ENCODE measurements at regions not wholly inside any gene's neighbourhood (a gene's known extent, or its start where the extent isn't known, plus 50 kb on each side); places are given as distances from the start of the nearest gene placed in this dataset.
"Not testable (repeated sequence)": the region's sequence is repeated elsewhere in the genome, so short reads cannot be mapped to it uniquely, and the experiment has no call there.

- not testable (repeated sequence) for DNase-seq (ENCODE audit: low spot score); H3K9me3 ChIP-seq (ENCODE audit: severe bottlenecking); H3K36me3 ChIP-seq (ENCODE audit: low read depth); ATAC-seq (ENCODE audit: low read depth); H3K27me3 ChIP-seq (ENCODE audit: insufficient read depth, poor library complexity, severe bottlenecking); H3K27ac ChIP-seq (ENCODE audit: poor library complexity, severe bottlenecking); H3K4me3 ChIP-seq (ENCODE audit: severe bottlenecking); H3K4me1 ChIP-seq (ENCODE audit: insufficient read depth, poor library complexity, severe bottlenecking)
Measured at GRCh38 chr15:31707944-31708702, 322.2 kb upstream of the CHRNA7 start.

GRCh38 chr15:31708703-31709327 is 321.5 kb upstream of the CHRNA7 start:
- ATAC-seq (ENCODE audit: low read depth) = peak; percentile 15; the same call in 1 of the 3 replicates
- DNase-seq (ENCODE audit: low spot score); H3K9me3 ChIP-seq (ENCODE audit: severe bottlenecking); H3K27me3 ChIP-seq (ENCODE audit: insufficient read depth, poor library complexity, severe bottlenecking); H3K4me1 ChIP-seq (ENCODE audit: insufficient read depth, poor library complexity, severe bottlenecking); H3K4me3 ChIP-seq (ENCODE audit: severe bottlenecking); H3K27ac ChIP-seq (ENCODE audit: poor library complexity, severe bottlenecking); H3K36me3 ChIP-seq (ENCODE audit: low read depth): not testable (repeated sequence)

DNA sequence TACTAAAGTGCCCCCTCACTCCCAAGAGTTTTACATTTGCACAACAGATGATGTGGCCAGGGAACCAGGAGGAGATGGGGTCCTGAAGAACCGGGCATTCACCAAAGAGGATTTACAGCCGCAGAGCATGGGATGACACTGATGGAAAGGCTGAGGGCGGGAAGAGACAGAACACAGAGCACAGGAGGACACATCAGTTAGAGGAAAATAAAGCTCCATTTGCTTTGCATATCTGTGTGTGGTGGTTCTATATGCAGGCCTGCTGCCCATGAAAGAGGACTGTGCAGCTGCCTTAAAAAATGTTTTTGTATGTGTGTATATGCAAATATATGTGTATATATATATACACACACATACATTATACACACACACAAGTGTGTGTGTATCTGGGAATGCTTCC is 320.8 kb upstream of the CHRNA7 start:
- not testable (repeated sequence) for ATAC-seq (ENCODE audit: low read depth)

DNA sequence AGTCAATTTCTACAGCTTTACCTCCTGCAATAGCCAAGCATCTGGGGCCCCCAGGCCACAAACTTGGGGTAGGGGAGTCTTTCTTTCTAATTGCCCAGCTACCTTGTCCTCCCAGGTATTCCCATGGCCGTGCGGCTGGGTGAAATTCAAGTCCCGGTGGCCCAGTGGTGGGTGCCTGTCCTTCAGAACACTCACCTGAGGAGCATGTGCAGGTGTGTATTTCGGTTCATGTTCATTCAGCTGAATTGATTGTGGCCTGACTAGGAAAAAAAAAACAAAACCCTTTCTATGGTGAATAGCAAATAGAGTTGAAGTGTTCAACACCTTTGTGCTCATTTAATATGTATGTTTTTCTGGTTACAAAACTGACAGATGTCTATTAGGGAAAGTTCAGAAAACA is 319.5 kb upstream of the CHRNA7 start:
- not testable (repeated sequence) for H3K4me3 ChIP-seq (ENCODE audit: severe bottlenecking); H3K27me3 ChIP-seq (ENCODE audit: insufficient read depth, poor library complexity, severe bottlenecking); H3K27ac ChIP-seq (ENCODE audit: poor library complexity, severe bottlenecking); ATAC-seq (ENCODE audit: low read depth); DNase-seq (ENCODE audit: low spot score); H3K36me3 ChIP-seq (ENCODE audit: low read depth); H3K9me3 ChIP-seq (ENCODE audit: severe bottlenecking); H3K4me1 ChIP-seq (ENCODE audit: insufficient read depth, poor library complexity, severe bottlenecking)

More for the DNA sequence above, 320.8 kb upstream of the CHRNA7 start:
- not testable (repeated sequence) for H3K36me3 ChIP-seq (ENCODE audit: low read depth); H3K9me3 ChIP-seq (ENCODE audit: severe bottlenecking); DNase-seq (ENCODE audit: low spot score); H3K27ac ChIP-seq (ENCODE audit: poor library complexity, severe bottlenecking); H3K27me3 ChIP-seq (ENCODE audit: insufficient read depth, poor library complexity, severe bottlenecking); H3K4me1 ChIP-seq (ENCODE audit: insufficient read depth, poor library complexity, severe bottlenecking); H3K4me3 ChIP-seq (ENCODE audit: severe bottlenecking)

- not testable (repeated sequence) for H3K4me1 ChIP-seq (ENCODE audit: insufficient read depth, poor library complexity, severe bottlenecking); DNase-seq (ENCODE audit: low spot score); H3K27me3 ChIP-seq (ENCODE audit: insufficient read depth, poor library complexity, severe bottlenecking); H3K36me3 ChIP-seq (ENCODE audit: low read depth); H3K27ac ChIP-seq (ENCODE audit: poor library complexity, severe bottlenecking); H3K9me3 ChIP-seq (ENCODE audit: severe bottlenecking); H3K4me3 ChIP-seq (ENCODE audit: severe bottlenecking)
- ATAC-seq (ENCODE audit: low read depth) = peak; percentile 22; the same call in 1 of the 3 replicates
Measured at GRCh38 chr15:31715208-31715607, 315.1 kb upstream of the CHRNA7 start.

DNA sequence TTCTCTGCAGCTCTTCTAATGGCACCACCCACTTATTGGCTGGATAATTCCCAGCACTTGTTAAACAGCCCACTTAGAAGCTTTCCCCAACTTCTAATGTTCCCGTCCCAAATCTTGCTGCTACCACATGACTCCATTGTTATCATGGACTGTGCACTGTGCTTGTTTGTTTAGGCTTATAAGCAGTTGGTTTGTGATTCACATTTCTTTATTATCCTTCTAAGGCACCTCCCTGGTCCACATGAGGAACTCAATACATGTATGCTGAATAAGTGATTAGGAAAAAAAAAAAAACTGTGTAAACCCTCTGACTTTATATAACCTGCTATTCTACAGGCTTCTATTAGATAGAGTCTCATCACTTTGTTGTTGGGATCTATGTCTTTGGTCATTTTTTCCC is 311.7 kb upstream of the CHRNA7 start:
- not testable (repeated sequence) for H3K4me1 ChIP-seq (ENCODE audit: insufficient read depth, poor library complexity, severe bottlenecking); H3K36me3 ChIP-seq (ENCODE audit: low read depth); ATAC-seq (ENCODE audit: low read depth); H3K27ac ChIP-seq (ENCODE audit: poor library complexity, severe bottlenecking); DNase-seq (ENCODE audit: low spot score); H3K27me3 ChIP-seq (ENCODE audit: insufficient read depth, poor library complexity, severe bottlenecking); H3K9me3 ChIP-seq (ENCODE audit: severe bottlenecking); H3K4me3 ChIP-seq (ENCODE audit: severe bottlenecking)

GRCh38 chr15:31719396-31720022 is 310.8 kb upstream of the CHRNA7 start:
- H3K4me1 ChIP-seq (ENCODE audit: insufficient read depth, poor library complexity, severe bottlenecking); DNase-seq (ENCODE audit: low spot score); H3K36me3 ChIP-seq (ENCODE audit: low read depth); H3K9me3 ChIP-seq (ENCODE audit: severe bottlenecking); H3K4me3 ChIP-seq (ENCODE audit: severe bottlenecking); ATAC-seq (ENCODE audit: low read depth); H3K27me3 ChIP-seq (ENCODE audit: insufficient read depth, poor library complexity, severe bottlenecking); H3K27ac ChIP-seq (ENCODE audit: poor library complexity, severe bottlenecking): not testable (repeated sequence)

GRCh38 chr15:31723019-31723418 is 307.3 kb upstream of the CHRNA7 start:
- not testable (repeated sequence) for H3K27ac ChIP-seq (ENCODE audit: poor library complexity, severe bottlenecking); ATAC-seq (ENCODE audit: low read depth); H3K4me3 ChIP-seq (ENCODE audit: severe bottlenecking); H3K9me3 ChIP-seq (ENCODE audit: severe bottlenecking); H3K27me3 ChIP-seq (ENCODE audit: insufficient read depth, poor library complexity, severe bottlenecking); H3K36me3 ChIP-seq (ENCODE audit: low read depth); DNase-seq (ENCODE audit: low spot score); H3K4me1 ChIP-seq (ENCODE audit: insufficient read depth, poor library complexity, severe bottlenecking)

DNA sequence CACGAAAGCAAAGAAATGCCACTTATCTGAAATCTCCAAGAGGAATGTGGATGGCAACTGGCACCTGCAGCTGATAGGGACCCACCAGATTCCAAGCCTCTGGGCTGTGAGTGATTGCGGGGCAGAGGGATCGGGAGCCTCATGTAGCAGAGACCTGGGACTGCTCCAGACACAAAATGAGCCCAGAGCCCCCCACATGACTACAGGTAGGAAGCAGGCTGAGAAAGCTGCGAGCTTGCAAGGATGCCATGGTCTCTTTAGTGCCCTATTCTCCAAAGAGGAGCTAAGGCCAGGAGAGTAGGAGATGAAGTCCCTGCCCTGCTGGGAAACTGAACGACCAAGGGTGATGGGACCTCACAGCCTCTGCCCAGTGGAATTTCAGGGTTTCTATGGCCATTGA is 305.4 kb upstream of the CHRNA7 start:
- H3K4me1 ChIP-seq (ENCODE audit: insufficient read depth, poor library complexity, severe bottlenecking); H3K9me3 ChIP-seq (ENCODE audit: severe bottlenecking); H3K27me3 ChIP-seq (ENCODE audit: insufficient read depth, poor library complexity, severe bottlenecking); H3K27ac ChIP-seq (ENCODE audit: poor library complexity, severe bottlenecking); DNase-seq (ENCODE audit: low spot score); ATAC-seq (ENCODE audit: low read depth); H3K4me3 ChIP-seq (ENCODE audit: severe bottlenecking); H3K36me3 ChIP-seq (ENCODE audit: low read depth): not testable (repeated sequence)

DNA sequence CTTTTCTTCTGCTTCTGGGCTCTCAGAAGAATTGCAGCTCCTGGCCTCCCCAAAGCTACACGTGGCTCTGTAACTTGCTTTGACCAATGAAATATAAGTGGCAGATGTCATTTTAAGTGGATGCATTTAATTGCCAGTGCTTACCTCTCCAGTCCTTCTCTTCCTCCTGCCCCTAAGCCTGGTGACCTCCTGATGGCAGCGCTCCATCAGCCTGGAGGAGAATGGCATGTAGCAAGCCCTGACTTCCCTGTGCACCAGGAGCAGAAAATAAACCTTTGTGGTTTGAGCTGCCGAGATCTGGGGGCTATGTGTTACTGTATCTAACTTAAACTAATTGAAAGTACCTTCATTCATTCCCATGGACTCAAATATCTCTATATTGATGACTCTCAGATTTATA is 304.7 kb upstream of the CHRNA7 start:
- not testable (repeated sequence) for ATAC-seq (ENCODE audit: low read depth); H3K4me3 ChIP-seq (ENCODE audit: severe bottlenecking); H3K9me3 ChIP-seq (ENCODE audit: severe bottlenecking); H3K4me1 ChIP-seq (ENCODE audit: insufficient read depth, poor library complexity, severe bottlenecking); DNase-seq (ENCODE audit: low spot score); H3K36me3 ChIP-seq (ENCODE audit: low read depth); H3K27me3 ChIP-seq (ENCODE audit: insufficient read depth, poor library complexity, severe bottlenecking); H3K27ac ChIP-seq (ENCODE audit: poor library complexity, severe bottlenecking)
